BE2C (cell line): ENCODE measurements at regions not wholly inside any gene's neighbourhood (a gene's known extent, or its start where the extent isn't known, plus 50 kb on each side); places are given as distances from the start of the nearest gene placed in this dataset.

Experiments used
- DNase-seq: peaks from one replicate; pipeline ENCODE4 v3.0.0-alpha.2; 2020
- H3K27me3 ChIP-seq: fragments of 250-450 bp; sonication (Bioruptor Pico); 2 replicates; pipeline ENCODE4 v1.5.1; 2020; ENCODE audit warnings: mild to moderate bottlenecking
- H3K36me3 ChIP-seq: fragments of 250-450 bp; sonication (Bioruptor Pico); 2 replicates; pipeline ENCODE4 v1.5.1; 2020; ENCODE audit warnings: mild to moderate bottlenecking
- H3K4me1 ChIP-seq: fragments of 250-450 bp; sonication (Bioruptor Pico); 2 replicates; pipeline ENCODE4 v1.5.1; 2020
- H3K4me3 ChIP-seq: 2 replicates; pipeline ENCODE4 v1.5.1; 2011; ENCODE audit warnings: low read depth, low read length
- H3K9me3 ChIP-seq: fragments of 250-450 bp; sonication (Bioruptor Pico); 2 replicates; pipeline ENCODE4 v1.5.1; 2020
- CTCF ChIP-seq: IDR thresholded peaks from 2 replicates; pipeline ENCODE4 v1.5.1; 2012; ENCODE audit warnings: mild to moderate bottlenecking, low read depth, low read length

DNA sequence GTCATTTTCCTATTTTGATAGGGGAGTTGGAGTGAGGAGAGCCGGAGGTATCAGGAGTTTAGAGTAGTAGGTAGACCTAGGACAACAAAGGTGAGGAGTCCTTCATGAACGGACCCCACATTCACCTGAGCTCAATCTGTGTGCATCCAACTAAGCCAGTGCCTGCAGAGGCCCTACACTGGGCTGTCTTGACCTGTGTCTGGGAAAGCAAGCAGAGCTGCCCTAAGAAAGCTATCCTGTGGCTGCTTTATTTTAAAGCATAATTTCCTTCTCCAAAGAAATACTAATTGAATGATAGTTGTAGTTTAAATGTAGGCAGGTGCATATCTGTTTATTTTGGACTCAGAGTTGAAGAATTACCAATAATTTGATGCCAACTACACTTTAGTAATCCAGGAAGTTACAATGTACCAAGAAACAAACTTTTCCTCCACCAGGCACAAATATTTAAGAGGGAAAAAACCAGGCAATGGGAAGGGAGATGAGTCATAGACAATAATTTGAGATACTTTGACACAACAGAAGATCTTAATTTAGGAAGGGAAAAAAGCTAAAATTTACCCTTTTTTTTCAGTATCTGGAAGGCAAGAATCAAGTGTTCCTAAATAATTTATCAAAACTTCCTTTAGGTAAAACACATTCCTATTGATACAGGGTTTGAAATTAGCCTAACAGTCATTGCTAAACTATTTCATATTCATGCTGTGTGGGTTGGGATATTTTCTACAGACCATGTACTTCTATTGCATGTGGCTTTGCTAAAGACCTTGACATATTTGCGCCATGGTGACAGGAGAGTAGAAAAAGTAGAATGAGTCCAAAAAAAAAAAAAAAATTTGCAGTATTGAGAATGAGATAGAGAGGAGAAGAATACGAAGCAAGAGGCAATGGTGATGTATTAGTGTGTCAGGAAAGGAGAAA is 376.6 kb upstream of the TUSC1 start:
- Histone ChIP-seq H3K36me3 (no peaks in the 10 kb centered on the region), H3K9me3 (no peaks in the 10 kb centered on the region), H3K4me3 (no peak overlapping the region), H3K27me3 (no peaks in the 10 kb centered on the region), H3K4me1 (no peaks in the 10 kb centered on the region; the same call in none of the 2 replicates)
- no peak for DNase-seq
- no peak for TF ChIP-seq CTCF

DNA sequence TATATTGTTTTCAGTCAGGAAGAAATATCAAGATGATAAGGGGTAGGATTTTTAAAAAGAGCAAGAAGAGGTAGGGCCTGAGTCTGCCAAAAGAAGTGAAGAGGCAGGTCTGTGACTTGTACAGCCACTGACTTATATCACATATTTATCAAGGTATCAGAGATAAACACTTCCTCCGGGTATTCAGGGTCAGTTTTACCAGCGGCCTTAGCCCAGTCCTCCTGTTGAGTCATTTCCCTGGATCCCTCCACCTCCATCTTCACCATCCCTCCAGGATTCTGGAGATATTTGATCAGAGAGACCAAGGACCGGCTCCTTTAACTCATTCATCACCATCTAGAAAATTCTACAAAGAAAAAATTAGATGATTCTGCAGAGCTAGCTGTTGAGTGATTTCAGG is 375.7 kb upstream of the TUSC1 start:
- H3K27me3 ChIP-seq = no peaks in the 10 kb centered on the region
- H3K9me3 ChIP-seq = no peaks in the 10 kb centered on the region
- TF ChIP-seq CTCF = no peak
- no peaks in the 10 kb centered on the region for H3K36me3 ChIP-seq
- no peak overlapping the region for H3K4me3 ChIP-seq
- DNase-seq = no peak
- no peaks in the 10 kb centered on the region; the same call in none of the 2 replicates for H3K4me1 ChIP-seq

DNA sequence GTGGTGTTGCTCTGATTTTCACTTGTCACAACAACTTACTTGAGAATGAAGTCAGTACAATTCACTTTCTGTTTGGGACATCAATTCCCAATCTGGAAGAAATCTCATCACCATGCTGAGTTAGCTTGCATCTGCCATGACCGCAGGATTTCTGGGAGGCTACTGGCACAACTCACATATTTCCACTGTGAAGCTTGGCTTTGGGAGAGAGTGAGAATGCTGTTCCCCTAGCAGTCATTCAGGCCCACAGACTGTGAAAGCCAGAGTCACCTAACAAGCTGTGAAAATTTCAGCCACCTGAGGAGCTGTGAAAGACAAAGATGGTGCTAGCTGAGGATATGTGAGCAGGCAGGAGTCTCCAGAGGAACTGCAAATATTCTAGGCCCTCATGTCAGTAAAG is 365.2 kb upstream of the TUSC1 start:
- DNase-seq = no peak
- Histone ChIP-seq H3K27me3 (no peaks in the 10 kb centered on the region), H3K4me1 (no peaks in the 10 kb centered on the region), H3K4me3 (no peak overlapping the region), H3K9me3 (no peaks in the 10 kb centered on the region), H3K36me3 (no peaks in the 10 kb centered on the region)
- TF ChIP-seq CTCF = no peak

GRCh38 chr9:26034786-26035185 is 356.5 kb upstream of the TUSC1 start:
- H3K36me3 ChIP-seq = no peaks in the 10 kb centered on the region
- DNase-seq = no peak

DNA sequence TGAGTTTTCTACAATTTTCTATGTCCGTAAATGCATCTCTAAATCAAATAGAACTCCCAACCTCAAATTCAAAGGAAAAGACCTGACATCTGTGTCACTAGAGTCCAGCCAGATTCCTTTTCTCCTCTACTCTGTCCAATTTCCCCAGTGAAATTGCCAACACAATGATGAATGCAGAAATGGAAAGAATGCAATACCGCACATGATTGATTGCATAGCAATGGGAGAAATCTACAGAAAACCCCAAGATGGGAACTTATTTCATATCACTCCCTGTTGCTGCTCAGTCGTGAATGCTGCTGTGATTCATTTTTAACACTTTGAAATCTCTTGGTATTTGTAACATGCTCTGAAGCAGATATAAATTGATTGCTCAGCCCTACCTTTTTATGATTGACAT is 355.1 kb upstream of the TUSC1 start:
- DNase-seq = no peak
- Histone ChIP-seq H3K4me3 (no peak overlapping the region), H3K36me3 (no peaks in the 10 kb centered on the region), H3K27me3 (no peaks in the 10 kb centered on the region), H3K4me1 (no peaks in the 10 kb centered on the region), H3K9me3 (no peaks in the 10 kb centered on the region)
- TF ChIP-seq CTCF = no peak

More at GRCh38 chr9:26034786-26035185, 356.5 kb upstream of the TUSC1 start:
- no peak overlapping the region for H3K4me3 ChIP-seq
- no peaks in the 10 kb centered on the region for H3K4me1 ChIP-seq
- TF ChIP-seq CTCF = no peak
- no peaks in the 10 kb centered on the region for H3K9me3 ChIP-seq
- H3K27me3 ChIP-seq = no peaks in the 10 kb centered on the region

GRCh38 chr9:26026423-26027100 is 348.3 kb upstream of the TUSC1 start:
- no peak for DNase-seq
- H3K36me3 ChIP-seq = no peaks in the 10 kb centered on the region
- H3K4me1 ChIP-seq = no peaks in the 10 kb centered on the region
- H3K9me3 ChIP-seq = no peaks in the 10 kb centered on the region
- TF ChIP-seq CTCF = no peak
- no peak overlapping the region for H3K4me3 ChIP-seq
- no peaks in the 10 kb centered on the region for H3K27me3 ChIP-seq
